IMR-90 (cell line): ENCODE measurements at regions not wholly inside any gene's neighbourhood (a gene's known extent, or its start where the extent isn't known, plus 50 kb on each side); places are given as distances from the start of the nearest gene placed in this dataset.

Source experiments
- ATAC-seq: fragments of 200-7000 bp; cut with Tn5 transposase; 2 replicates; pipeline ENCODE4 v1.9.1; 2020; ENCODE audit warnings: low read depth, mild to moderate bottlenecking, moderate library complexity
- BruUV-seq: library from RNA; stranded (reverse); fragments of 400-500 nt; replicated peaks from 2 replicates; lab custom pipeline; 2021; lab: Mats Ljungman, UMichigan
- CTCF ChIA-PET: fragments of 300-600 bp; formaldehyde crosslinking; extraction: SDS; loops from one replicate; lab custom pipeline; 2021; ENCODE audit warnings: antibody characterized with exemption; lab: Yijun Ruan, JAX
- POLR2A ChIA-PET: fragments of 300-600 bp; sonication (Branson Sonifier 250); formaldehyde crosslinking; loops from one replicate; lab custom pipeline; 2022; ENCODE audit warnings: antibody characterized with exemption; ENCODE audit not compliant: unreplicated experiment; lab: Charles Lee
- DNase-seq: peaks from one replicate; pipeline ENCODE4 v3.0.0; 2013
- H2AFZ ChIP-seq: replicated peaks from 2 replicates; pipeline ENCODE3; 2013; ENCODE audit warnings: low read length, mild to moderate bottlenecking; ENCODE audit not compliant: poor library complexity
- H2AK5ac ChIP-seq: 2 replicates; pipeline ENCODE4 v1.6.1; 2013; ENCODE audit warnings: low read depth, low read length, inconsistent platforms
- H2AK9ac ChIP-seq: replicated peaks from 2 replicates; pipeline ENCODE3; 2013; ENCODE audit warnings: mild to moderate bottlenecking, low read depth, low read length, moderate library complexity; ENCODE audit not compliant: poor library complexity
- H2BK120ac ChIP-seq: 2 replicates; pipeline ENCODE4 v1.6.1; 2013; ENCODE audit warnings: low read depth, low read length, inconsistent platforms
- H2BK15ac ChIP-seq: 3 replicates; pipeline ENCODE4 v1.6.1; 2013; ENCODE audit warnings: low read depth, low read length, inconsistent platforms
- H2BK20ac ChIP-seq: 2 replicates; pipeline ENCODE4 v1.6.1; 2013; ENCODE audit warnings: low read depth, mild to moderate bottlenecking, inconsistent platforms, low read length, moderate library complexity
- H2BK5ac ChIP-seq: 2 replicates; pipeline ENCODE4 v1.6.1; 2013; ENCODE audit warnings: mild to moderate bottlenecking, low read depth, low read length, inconsistent platforms; ENCODE audit not compliant: poor library complexity, severe bottlenecking
- H3K14ac ChIP-seq: replicated peaks from 2 replicates; pipeline ENCODE4 v1.6.1; 2013; ENCODE audit warnings: low read depth, low read length, inconsistent platforms
- H3K18ac ChIP-seq: 2 replicates; pipeline ENCODE4 v1.6.1; 2013; ENCODE audit warnings: low read depth, low read length, control low read depth
- H3K23ac ChIP-seq: 2 replicates; pipeline ENCODE4 v1.6.1; 2013; ENCODE audit warnings: low read depth, low read length, inconsistent platforms
- H3K27ac ChIP-seq: 2 replicates; pipeline ENCODE4 v1.5.1; 2013; ENCODE audit warnings: mild to moderate bottlenecking, control low read depth, low read length; ENCODE audit not compliant: insufficient read depth
- H3K27me3 ChIP-seq: 2 replicates; pipeline ENCODE4 v1.6.1; 2013; ENCODE audit warnings: low read length; ENCODE audit not compliant: control insufficient read depth, insufficient read depth
- H3K36me3 ChIP-seq: 2 replicates; pipeline ENCODE4 v1.6.1; 2013; ENCODE audit warnings: low read length, mixed read lengths; ENCODE audit not compliant: control insufficient read depth, insufficient read depth
- H3K4ac ChIP-seq: 2 replicates; pipeline ENCODE4 v1.6.1; 2013; ENCODE audit warnings: low read depth, low read length, inconsistent platforms
- H3K4me1 ChIP-seq: 2 replicates; pipeline ENCODE4 v1.6.1; 2013; ENCODE audit warnings: low read length, mixed read lengths; ENCODE audit not compliant: control insufficient read depth, insufficient read depth
- H3K4me2 ChIP-seq: 2 replicates; pipeline ENCODE4 v1.6.1; 2013; ENCODE audit warnings: low read depth, mild to moderate bottlenecking, control low read depth, low read length, moderate library complexity
- H3K4me3 ChIP-seq: 2 replicates; pipeline ENCODE4 v1.5.1; 2013; ENCODE audit warnings: low read depth, mild to moderate bottlenecking, control low read depth, low read length, moderate library complexity; ENCODE audit not compliant: insufficient read depth
- H3K56ac ChIP-seq: 2 replicates; pipeline ENCODE4 v1.6.1; 2013; ENCODE audit warnings: low read length, inconsistent platforms; ENCODE audit not compliant: insufficient read depth; ENCODE audit errors: extremely low read depth
- H3K79me1 ChIP-seq, 2 experiments: 2 replicates each; pipeline ENCODE4 v1.6.1; 2013; ENCODE audit warnings: low read length in 2 of 2, inconsistent platforms in 1 of 2, low read depth in 1 of 2
- H3K9ac ChIP-seq: 2 replicates; pipeline ENCODE4 v1.6.1; 2013; ENCODE audit warnings: low read depth, low read length, control low read depth
- H3K9me1 ChIP-seq: 2 replicates; pipeline ENCODE4 v1.6.1; 2013; ENCODE audit warnings: low read length, inconsistent platforms; ENCODE audit not compliant: insufficient read depth
- H3K9me3 ChIP-seq: 2 replicates; pipeline ENCODE4 v1.6.1; 2013; ENCODE audit warnings: low read length; ENCODE audit not compliant: control insufficient read depth, insufficient read depth
- H4K20me1 ChIP-seq: 2 replicates; pipeline ENCODE4 v1.6.1; 2013; ENCODE audit warnings: low read length, inconsistent platforms; ENCODE audit not compliant: insufficient read depth
- H4K5ac ChIP-seq: 2 replicates; pipeline ENCODE4 v1.6.1; 2013; ENCODE audit warnings: mild to moderate bottlenecking, low read depth, low read length, control low read depth
- H4K8ac ChIP-seq, 2 experiments: 2 replicates each; pipeline ENCODE4 v1.6.1; 2013; ENCODE audit warnings: low read depth in 2 of 2, low read length in 2 of 2, control low read depth in 1 of 2, inconsistent platforms in 1 of 2
- H4K91ac ChIP-seq: 2 replicates; pipeline ENCODE4 v1.6.1; 2013; ENCODE audit warnings: low read depth, low read length, inconsistent platforms; ENCODE audit not compliant: insufficient read depth
- RAD21 ChIP-seq: IDR thresholded peaks from 2 replicates; pipeline ENCODE4 v1.6.1; 2012; ENCODE audit warnings: low read length, improper control_type of control experiment
- RFX5 ChIP-seq: IDR thresholded peaks from 2 replicates; pipeline ENCODE4 v1.8.0; 2012; ENCODE audit warnings: low read depth, mild to moderate bottlenecking, low read length, moderate library complexity
- SMC3 ChIP-seq: fragments of 150-350 bp; IDR thresholded peaks from 2 replicates; pipeline ENCODE4 v1.6.1; 2016; ENCODE audit warnings: low read depth, mild to moderate bottlenecking, antibody characterized with exemption, low read length, moderate library complexity
- WGBS, 2 experiments: methylation state at CpG; one replicate each; pipeline versions ENCODE4 v1.1.5 to v1.1.7; 2013; ENCODE audit warnings: missing lambda C conversion rate in 2 of 2; ENCODE audit not compliant: insufficient read length in 1 of 2; ENCODE audit errors: extremely low coverage in 2 of 2; 5-methylcytosine and 5-hydroxymethylcytosine counted together
- dilution Hi-C: fragments of 300-500 bp; cut with HindIII; formaldehyde crosslinking; loops from one replicate; pipeline ENCODE4 v1.14.3; 2018; ENCODE audit warnings: low sequenced_read_pairs; ENCODE audit not compliant: unreplicated experiment
- in situ Hi-C: fragments of 300-500 bp; cut with MboI; formaldehyde crosslinking; loops from 3 replicates; pipeline ENCODE4 v1.14.3; 2019; ENCODE audit warnings: low sequenced_read_pairs, inconsistent platforms, mixed read lengths
- intact Hi-C: fragments of 100-400 bp; cut with micrococcal nuclease; formaldehyde crosslinking; loops from 2 replicates; pipeline ENCODE4 v1.10.0; 2022
- TF ChIP-seq, protein P1 (sequence below): conservative IDR thresholded peaks from 2 replicates; pipeline ENCODE4 v1.5.1; 2012; ENCODE audit warnings: mild to moderate bottlenecking, low read depth, low read length, improper control_type of control experiment

DNA sequence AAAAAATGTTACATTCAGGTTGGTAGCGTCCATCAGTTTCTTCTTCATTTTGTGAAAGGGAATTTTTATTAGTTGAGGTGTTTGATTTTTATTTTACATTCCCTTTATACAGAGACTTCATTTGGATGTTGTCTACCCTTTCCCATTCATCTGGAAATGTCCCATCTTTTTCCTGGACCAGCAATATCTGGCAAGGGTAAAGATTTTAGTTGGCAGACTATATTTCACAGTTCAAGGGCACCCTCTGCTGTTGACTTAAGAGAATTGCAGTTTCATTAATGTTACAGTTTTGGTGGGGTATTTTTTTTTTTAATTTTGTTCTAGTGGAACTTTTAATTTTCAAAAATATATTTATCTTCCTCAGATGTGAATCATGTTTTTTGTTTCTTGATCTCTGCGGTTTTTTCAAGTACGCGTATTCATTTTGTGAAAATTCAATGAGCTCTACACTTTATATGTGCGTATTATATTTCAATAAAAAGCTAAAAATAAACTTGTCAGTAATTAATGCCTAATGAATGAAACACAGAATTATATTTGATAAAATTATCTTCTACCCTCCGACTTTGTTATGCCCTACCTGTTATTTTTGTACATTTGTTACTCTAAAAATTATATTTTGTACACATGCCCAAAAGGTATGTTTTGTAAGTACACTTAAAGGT is 97.9 kb upstream of the KLF14 start:
- ChIA-PET POLR2A (interaction anchor here (0.5 kb wide), 1 partner anchor 34 kb away, joined by 5 read pairs; no protein-coding TSS in a partner anchor), CTCF (interaction anchor here (0.6 to 0.7 kb wide), 2 partner anchors 29 to 174 kb away, joined by 3 to 4 read pairs; no protein-coding TSS in a partner anchor)
- TF ChIP-seq RAD21, result peak; percentile 76
- TF ChIP-seq, protein P1, sequence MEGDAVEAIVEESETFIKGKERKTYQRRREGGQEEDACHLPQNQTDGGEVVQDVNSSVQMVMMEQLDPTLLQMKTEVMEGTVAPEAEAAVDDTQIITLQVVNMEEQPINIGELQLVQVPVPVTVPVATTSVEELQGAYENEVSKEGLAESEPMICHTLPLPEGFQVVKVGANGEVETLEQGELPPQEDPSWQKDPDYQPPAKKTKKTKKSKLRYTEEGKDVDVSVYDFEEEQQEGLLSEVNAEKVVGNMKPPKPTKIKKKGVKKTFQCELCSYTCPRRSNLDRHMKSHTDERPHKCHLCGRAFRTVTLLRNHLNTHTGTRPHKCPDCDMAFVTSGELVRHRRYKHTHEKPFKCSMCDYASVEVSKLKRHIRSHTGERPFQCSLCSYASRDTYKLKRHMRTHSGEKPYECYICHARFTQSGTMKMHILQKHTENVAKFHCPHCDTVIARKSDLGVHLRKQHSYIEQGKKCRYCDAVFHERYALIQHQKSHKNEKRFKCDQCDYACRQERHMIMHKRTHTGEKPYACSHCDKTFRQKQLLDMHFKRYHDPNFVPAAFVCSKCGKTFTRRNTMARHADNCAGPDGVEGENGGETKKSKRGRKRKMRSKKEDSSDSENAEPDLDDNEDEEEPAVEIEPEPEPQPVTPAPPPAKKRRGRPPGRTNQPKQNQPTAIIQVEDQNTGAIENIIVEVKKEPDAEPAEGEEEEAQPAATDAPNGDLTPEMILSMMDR, result peak; percentile 81
- peak; percentile 65 for TF ChIP-seq SMC3
- no peak for TF ChIP-seq RFX5
- Histone ChIP-seq H2BK5ac (no peak overlapping the region), H3K36me3 (no peaks in the 10 kb centered on the region), H2AK5ac (no peak overlapping the region), H4K5ac (no peak overlapping the region), H2BK20ac (no peak overlapping the region), H4K8ac (no peak overlapping the region), H3K4me3 (no peak overlapping the region), H3K4me1 (peaks cover 2% of the 10 kb centered on the region; the same call in 1 of the 2 replicates), H2AFZ (no peak overlapping the region), H2AK9ac (no peak overlapping the region), H3K9ac (no peak overlapping the region), H3K9me3 (no peaks in the 10 kb centered on the region), H3K56ac (no peak overlapping the region), H3K27me3 (no peaks in the 10 kb centered on the region), H3K14ac (no peak overlapping the region), H3K4ac (no peak overlapping the region), H3K18ac (no peak overlapping the region), H3K23ac (no peak overlapping the region), H3K79me1 (peaks cover 0 to 7% of the 10 kb centered on the region in 2 experiments; a peak in 1 of 4 replicates), H4K20me1 (no peaks in the 10 kb centered on the region), H4K91ac (no peak overlapping the region), H2BK15ac (no peak overlapping the region), H3K4me2 (no peak overlapping the region), H3K9me1 (peaks cover 4% of the 10 kb centered on the region), H2BK120ac (no peak overlapping the region), H3K27ac (no peak overlapping the region)
- DNase-seq (peak; percentile 67), ATAC-seq (peak; percentile 66)
- in situ Hi-C loops, result no loop called here
- no CpG with 5 or more reads among the region's 6 CpGs for WGBS, 2 experiments
- no TSS peak for BruUV-seq
- intact Hi-C loops, result loop anchor here (2.0 to 5.0 kb wide), 3 partner anchors 37 to 759 kb away; no protein-coding TSS in a partner anchor
- dilution Hi-C loops, result no loop called here
